DMS53 (cell line): ENCODE measurements at regions not wholly inside any gene's neighbourhood (a gene's known extent, or its start where the extent isn't known, plus 50 kb on each side); places are given as distances from the start of the nearest gene placed in this dataset.
"Not testable (repeated sequence)": the region's sequence is repeated elsewhere in the genome, so short reads cannot be mapped to it uniquely, and the experiment has no call there.

ENCODE experiments used
- DNase-seq: peaks from one replicate; lab custom pipeline; 2025; lab: John Stamatoyannopoulos, UW

DNA sequence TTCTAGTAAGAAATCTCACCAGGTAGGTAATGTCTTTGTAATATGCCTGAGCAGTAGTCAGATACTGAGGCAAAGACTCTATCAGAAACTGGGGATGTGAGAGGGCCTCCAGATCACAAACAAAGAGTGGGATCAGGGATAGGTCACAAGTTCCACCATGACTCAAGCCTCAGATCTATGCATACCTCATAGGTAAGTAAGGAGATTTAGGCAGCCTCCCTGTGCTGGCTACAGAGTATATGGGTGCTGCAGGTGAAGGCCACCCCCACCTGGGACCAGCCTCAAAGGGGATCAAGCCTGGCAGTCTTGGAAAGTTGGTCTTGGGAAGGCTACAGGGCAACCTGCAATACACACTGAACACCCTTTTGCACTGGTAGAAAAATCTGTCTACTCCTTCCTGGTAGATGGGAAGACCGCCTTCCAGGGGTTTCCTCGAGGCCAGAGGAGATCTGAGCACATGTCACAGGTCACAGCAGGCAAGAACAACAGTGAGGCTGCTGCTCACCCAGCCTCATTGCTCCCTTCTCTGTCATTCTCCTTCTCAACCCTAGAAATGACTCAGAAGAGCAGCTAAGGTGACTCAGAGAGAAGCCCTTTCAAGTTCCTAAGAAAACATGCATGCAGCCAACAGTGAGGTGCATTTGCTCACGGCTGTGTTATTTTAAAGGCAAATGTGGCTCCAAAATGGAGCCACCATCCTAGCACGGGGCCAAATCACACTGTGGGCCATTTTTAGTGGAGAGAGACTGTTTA is 143.4 kb upstream of the CDKN3 start:
- DNase-seq, result peak; percentile 21

DNA sequence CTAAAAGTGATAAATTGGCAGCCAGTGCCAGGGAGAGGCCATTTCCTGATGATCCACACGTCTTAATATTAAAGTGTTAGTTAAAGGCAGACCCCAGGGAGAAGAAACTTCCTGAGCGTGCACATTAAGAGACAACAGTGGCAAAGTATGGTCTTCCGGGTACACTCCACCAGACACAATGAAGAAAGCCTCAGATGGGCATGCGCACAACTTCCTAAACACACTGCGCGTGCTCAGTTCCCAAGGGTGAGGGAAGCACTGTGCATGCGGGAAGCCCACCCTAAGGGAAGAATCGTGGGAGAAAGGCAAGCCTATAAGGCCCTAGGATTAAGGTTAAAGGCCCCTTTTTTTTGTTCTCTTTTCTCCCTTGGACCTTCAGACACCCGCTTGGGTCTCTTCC is 140.7 kb upstream of the CDKN3 start:
- DNase-seq, result no peak

DNA sequence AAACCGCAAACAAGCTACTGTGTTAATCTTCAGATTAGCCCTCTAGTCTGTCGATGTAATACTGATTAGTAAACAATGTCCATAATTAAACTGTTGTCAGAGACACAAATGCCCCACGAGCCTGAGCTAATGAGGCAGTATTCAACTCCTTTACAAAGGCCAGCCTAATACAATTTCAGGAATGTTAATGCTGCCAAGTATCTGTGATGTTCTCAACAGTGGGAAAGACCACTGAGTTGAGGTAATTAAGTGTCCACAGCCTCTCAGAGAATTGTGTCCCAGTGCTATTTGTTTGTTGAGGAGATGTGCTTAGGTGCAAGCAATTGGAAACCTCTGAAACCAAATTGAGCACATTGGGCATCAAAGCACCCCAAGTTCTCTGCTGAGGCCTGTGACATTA is 139.4 kb upstream of the CDKN3 start:
- no peak for DNase-seq

DNA sequence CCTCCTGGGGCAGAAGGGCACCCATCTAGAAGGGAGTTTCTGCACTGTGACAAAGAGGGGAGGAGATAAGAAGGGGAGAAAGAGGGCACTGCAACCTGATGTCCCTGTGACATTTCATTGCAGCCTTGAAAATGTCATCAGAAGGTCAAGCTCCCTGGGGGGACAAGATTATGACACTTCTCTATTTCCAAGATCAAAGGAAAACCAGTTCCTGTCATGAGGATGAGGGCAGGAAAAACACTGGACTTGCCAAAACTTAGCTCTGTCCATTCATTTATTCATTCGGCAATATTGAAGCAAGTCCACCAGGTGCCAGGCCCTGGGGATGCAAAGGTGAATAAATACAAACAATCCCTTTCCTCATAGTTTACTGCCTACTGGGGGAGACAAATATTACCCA is 138.4 kb upstream of the CDKN3 start:
- no peak for DNase-seq

- no peak for DNase-seq
These were observed 137.0 kb upstream of the CDKN3 start for GRCh38 chr14:54259821-54260220.

GRCh38 chr14:54261283-54261682 is 135.5 kb upstream of the CDKN3 start:
- DNase-seq, result no peak

GRCh38 chr14:54266616-54267015 is 130.2 kb upstream of the CDKN3 start:
- DNase-seq, result not testable (repeated sequence)

GRCh38 chr14:54267172-54267571 is 129.6 kb upstream of the CDKN3 start:
- no peak for DNase-seq

DNA sequence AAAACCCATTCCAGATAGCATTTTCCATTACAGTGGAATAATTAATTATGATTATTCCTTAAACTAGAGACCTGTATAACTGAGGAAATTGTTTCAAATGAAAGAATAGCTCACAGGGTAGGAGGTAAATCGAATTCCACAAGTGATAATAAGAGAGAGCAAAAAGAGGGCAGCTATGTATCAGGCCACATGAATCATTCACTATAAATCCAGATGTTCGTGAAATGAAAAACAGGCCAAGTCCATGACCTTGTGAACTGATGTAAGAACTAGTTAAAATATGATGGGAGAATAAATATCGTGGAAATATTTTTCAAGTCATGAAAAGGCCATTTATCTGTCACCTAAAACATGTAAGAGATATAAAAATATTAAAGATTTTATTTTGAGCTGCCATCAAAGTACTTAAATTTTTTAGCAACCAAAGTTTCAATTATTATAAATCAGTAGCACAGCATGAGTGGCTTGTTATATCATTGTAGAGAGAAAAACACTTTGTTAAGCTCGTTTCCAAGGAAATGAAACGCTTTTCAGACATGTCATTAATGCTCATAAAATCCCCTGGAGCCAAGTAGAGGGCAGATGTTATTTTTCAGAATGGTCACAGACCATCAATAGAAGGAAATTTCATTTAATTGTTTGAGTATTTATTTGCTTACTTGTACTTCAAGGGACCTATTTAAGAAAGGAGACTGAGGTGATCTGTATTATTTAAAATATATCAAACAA is 120.6 kb upstream of the CDKN3 start:
- no peak for DNase-seq

DNA sequence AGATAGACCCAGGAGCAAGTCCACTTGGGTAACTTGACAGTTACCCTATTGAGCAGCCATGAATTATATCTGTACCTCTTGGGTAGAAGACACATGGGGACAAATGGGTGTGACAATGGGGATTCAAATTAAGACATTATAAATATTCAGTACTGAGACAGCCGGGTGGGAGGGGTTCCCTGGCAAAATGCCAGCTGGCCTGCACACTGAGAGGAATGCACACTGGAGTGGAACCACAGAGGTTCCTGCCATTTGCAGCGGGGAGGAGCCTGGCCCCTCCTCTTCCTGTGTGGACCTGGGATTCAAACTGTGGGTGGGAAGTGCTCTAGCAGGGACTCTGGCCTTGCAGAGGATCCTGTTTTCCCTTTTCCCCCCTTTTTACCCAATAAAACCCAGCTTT is 118.7 kb upstream of the CDKN3 start:
- DNase-seq, result peak; percentile 6

GRCh38 chr14:54278665-54279295 is 118.0 kb upstream of the CDKN3 start:
- no peak for DNase-seq

- no peak for DNase-seq
These were observed 114.0 kb upstream of the CDKN3 start for GRCh38 chr14:54282849-54283248.

GRCh38 chr14:54285030-54285429 is 111.8 kb upstream of the CDKN3 start:
- DNase-seq, result no peak

DNA sequence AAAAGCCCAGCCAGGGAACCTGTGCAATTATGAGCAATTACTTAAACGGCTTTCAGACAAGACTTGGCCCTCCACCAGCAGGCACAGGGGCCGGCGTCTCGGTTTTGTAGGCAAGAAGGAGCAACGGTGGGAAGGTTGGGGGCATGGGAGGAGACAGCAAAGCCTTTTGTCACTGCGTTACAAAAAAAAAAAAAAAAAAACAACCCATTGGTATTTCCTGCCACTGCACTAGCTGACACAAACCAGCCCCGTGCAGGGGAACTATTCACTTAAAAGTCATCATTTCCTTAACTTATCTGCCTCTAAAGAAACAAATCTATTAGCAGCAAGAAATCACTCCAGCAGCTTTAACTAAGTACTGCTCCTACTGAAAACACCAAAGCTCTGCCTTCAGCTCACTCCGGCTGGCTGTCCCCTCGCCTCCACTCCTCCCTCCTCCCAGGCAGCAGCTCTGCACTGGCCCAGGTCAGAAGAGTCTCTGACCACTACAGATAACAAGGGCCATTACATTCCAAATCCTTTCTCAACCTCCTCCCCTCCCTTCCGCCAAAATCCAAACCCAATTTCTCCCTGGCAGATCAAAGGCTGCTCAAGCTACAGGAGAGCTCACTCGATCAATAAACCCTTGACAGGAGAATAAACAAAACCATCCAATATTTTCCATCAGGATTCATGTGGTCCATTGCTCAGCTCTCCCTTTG is 105.2 kb upstream of the CDKN3 start:
- no peak for DNase-seq

DNA sequence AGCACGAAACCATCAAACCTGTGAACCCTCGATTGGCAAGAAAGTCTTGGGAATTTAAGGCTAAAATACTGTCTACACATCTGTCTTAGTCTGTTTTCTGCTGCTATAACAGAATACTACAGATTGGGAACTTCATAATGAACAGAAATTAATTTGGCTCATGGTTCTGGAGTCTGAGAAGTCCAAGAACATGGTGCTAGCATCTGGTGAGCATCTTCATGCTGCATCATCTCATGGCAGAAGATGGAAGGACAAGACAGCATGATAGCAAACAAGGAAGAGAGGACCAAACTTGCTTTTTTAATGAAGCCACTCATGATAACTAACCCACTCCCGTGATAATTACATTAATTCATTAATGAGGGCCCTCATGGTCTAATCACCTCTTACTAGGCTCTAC is 102.0 kb upstream of the CDKN3 start:
- DNase-seq, result no peak

- peak; percentile 12 for DNase-seq
These were observed 97.1 kb upstream of the CDKN3 start for GRCh38 chr14:54299410-54300363.

DNA sequence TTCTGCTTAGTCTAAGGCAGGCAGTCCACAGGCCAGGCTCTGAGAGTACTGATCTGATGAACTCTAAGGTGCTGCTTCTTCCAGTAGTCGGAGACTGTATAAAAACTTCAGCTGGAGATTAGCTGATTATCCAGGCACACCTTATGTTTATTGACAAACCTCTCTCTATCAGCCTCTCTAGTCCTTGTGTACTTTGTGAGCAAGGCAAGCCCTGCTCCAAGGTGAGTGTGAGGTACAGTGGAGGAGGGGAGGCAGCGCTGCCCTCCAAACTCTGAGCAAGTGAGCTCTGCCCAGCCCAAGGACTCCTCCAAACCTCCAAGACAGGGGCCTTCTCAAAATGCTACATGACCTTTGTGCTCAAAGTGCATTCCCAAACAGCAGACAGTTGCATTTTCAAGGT is 95.9 kb upstream of the CDKN3 start:
- peak; percentile 22 for DNase-seq

DNA sequence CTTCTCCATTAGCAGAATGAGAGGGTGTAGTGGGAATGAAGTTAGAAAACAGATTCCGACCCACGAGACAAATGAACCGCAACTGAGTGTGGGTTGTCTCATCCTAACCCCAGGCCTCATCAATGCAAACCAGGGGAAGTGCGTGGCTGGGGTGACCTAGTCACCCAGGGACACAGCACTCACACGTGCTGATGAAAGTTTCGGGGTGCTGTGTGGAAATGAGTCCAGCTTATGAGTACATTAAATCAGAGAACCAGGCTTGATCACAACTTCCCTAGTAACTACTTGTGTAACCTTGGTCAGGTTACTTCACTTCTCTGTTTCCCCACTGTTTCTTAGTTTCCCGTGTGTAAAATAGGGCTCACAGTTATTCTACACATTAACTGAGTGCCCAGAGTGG is 95.4 kb upstream of the CDKN3 start:
- DNase-seq, result no peak

DNA sequence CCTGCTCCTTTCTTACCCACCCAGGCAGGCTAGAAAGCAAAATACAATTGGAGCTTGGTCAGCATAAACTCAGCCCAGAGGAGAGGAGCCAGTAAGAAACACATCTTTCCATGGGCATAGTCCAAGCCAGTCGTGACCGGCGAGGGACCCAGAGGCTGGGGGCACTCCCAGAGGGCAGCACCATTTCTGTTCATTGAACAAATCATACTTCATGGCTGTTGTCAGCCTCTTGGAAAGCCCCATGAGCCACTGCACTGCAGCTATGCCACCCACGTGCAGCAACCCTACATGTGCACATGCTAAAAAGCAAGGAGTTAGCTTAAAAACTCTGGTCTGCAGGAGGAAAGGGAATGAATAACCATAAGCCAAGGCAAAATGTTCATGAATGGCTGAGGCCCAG is 90.0 kb upstream of the CDKN3 start:
- no peak for DNase-seq

GRCh38 chr14:54309615-54310014 is 87.2 kb upstream of the CDKN3 start:
- no peak for DNase-seq

- no peak for DNase-seq
These were observed 86.5 kb upstream of the CDKN3 start for GRCh38 chr14:54310151-54310850.
